OCI-LY7 (cell line): ENCODE measurements at regions not wholly inside any gene's neighbourhood (a gene's known extent, or its start where the extent isn't known, plus 50 kb on each side); places are given as distances from the start of the nearest gene placed in this dataset.

Experiments
- EZH2phosphoT487 ChIP-seq: fragments of 200-600 bp; sonication (generic); IDR thresholded peaks from 2 replicates; pipeline ENCODE4 v1.6.1; 2018; ENCODE audit warnings: low read depth, borderline replicate concordance, mild to moderate bottlenecking, mixed run types, antibody characterized with exemption, low read length, moderate library complexity, mixed read lengths
- TF ChIP-seq, protein P1 (sequence below): fragments of 200-600 bp; sonication (generic); conservative IDR thresholded peaks from 2 replicates; pipeline ENCODE4 v1.5.1; 2014; ENCODE audit warnings: mild to moderate bottlenecking, antibody characterized with exemption, low read length, moderate library complexity, mixed read lengths

GRCh38 chr3:194879126-194879877, 193.6 kb downstream of the FAM43A start:
- TF ChIP-seq, protein P1, sequence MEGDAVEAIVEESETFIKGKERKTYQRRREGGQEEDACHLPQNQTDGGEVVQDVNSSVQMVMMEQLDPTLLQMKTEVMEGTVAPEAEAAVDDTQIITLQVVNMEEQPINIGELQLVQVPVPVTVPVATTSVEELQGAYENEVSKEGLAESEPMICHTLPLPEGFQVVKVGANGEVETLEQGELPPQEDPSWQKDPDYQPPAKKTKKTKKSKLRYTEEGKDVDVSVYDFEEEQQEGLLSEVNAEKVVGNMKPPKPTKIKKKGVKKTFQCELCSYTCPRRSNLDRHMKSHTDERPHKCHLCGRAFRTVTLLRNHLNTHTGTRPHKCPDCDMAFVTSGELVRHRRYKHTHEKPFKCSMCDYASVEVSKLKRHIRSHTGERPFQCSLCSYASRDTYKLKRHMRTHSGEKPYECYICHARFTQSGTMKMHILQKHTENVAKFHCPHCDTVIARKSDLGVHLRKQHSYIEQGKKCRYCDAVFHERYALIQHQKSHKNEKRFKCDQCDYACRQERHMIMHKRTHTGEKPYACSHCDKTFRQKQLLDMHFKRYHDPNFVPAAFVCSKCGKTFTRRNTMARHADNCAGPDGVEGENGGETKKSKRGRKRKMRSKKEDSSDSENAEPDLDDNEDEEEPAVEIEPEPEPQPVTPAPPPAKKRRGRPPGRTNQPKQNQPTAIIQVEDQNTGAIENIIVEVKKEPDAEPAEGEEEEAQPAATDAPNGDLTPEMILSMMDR: no peak
- TF ChIP-seq EZH2phosphoT487: no peak
